Neural progenitor cell (in vitro differentiated cells): ENCODE measurements at regions not wholly inside any gene's neighbourhood (a gene's known extent, or its start where the extent isn't known, plus 50 kb on each side); places are given as distances from the start of the nearest gene placed in this dataset.
A peak's percentile ranks its signal among the peaks of the same experiment; 100 is the strongest.

Source experiments
- DNase-seq: peaks from one replicate; pipeline ENCODE4 v3.0.0-alpha.2; 2016; ENCODE audit warnings: low spot score
- H2AFZ ChIP-seq: fragments of 200-600 bp; sonication (generic); replicated peaks from 2 replicates; pipeline ENCODE4 v1.6.1; 2016; ENCODE audit warnings: antibody characterized with exemption
- H3F3A ChIP-seq: fragments of 200-600 bp; sonication (generic); 2 replicates; pipeline ENCODE4 v1.6.1; 2016; ENCODE audit warnings: antibody characterized with exemption, low read depth
- H3K27ac ChIP-seq: fragments of 200-600 bp; sonication (generic); 2 replicates; pipeline ENCODE4 v1.5.1; 2016; ENCODE audit warnings: mild to moderate bottlenecking
- H3K27me3 ChIP-seq: fragments of 200-600 bp; sonication (generic); 2 replicates; pipeline ENCODE4 v1.6.1; 2016; ENCODE audit warnings: mild to moderate bottlenecking, moderate library complexity
- H3K36me3 ChIP-seq: fragments of 200-600 bp; sonication (generic); 2 replicates; pipeline ENCODE4 v1.5.1; 2016
- H3K4me1 ChIP-seq: fragments of 200-600 bp; sonication (generic); 2 replicates; pipeline ENCODE4 v1.6.1; 2016; ENCODE audit warnings: mixed run types
- H3K4me2 ChIP-seq: fragments of 200-600 bp; sonication (generic); 2 replicates; pipeline ENCODE4 v1.6.1; 2016
- H3K4me3 ChIP-seq: fragments of 200-600 bp; sonication (generic); 2 replicates; pipeline ENCODE4 v1.5.1; 2016
- H3K79me2 ChIP-seq: fragments of 200-600 bp; sonication (generic); 2 replicates; pipeline ENCODE4 v1.6.1; 2016; ENCODE audit warnings: low read depth
- H3K9ac ChIP-seq: fragments of 200-600 bp; sonication (generic); 2 replicates; pipeline ENCODE4 v1.6.1; 2016
- H3K9me3 ChIP-seq: fragments of 200-600 bp; sonication (generic); 2 replicates; pipeline ENCODE4 v1.5.1; 2016; ENCODE audit warnings: low read depth
- H4K20me1 ChIP-seq: fragments of 200-600 bp; sonication (generic); 2 replicates; pipeline ENCODE4 v1.6.1; 2016; ENCODE audit warnings: low read depth
- H3K27ac Mint-ChIP-seq: 3 replicates; pipeline ENCODE4 v1.8.0; 2021; ENCODE audit warnings: mixed read lengths
- H3K27me3 Mint-ChIP-seq: 2 replicates; pipeline ENCODE4 v1.8.0; 2022; ENCODE audit warnings: low read depth, mild to moderate bottlenecking, inconsistent platforms, moderate library complexity, mixed read lengths; ENCODE audit not compliant: insufficient read depth
- H3K36me3 Mint-ChIP-seq: 3 replicates; pipeline ENCODE4 v1.8.0; 2021; ENCODE audit warnings: mixed read lengths
- H3K4me1 Mint-ChIP-seq: 3 replicates; pipeline ENCODE4 v1.8.0; 2021; ENCODE audit warnings: mixed read lengths
- H3K4me3 Mint-ChIP-seq: 3 replicates; pipeline ENCODE4 v1.8.0; 2021; ENCODE audit warnings: mild to moderate bottlenecking, moderate library complexity, mixed read lengths
- H3K9me3 Mint-ChIP-seq: 3 replicates; pipeline ENCODE4 v1.8.0; 2020; ENCODE audit warnings: mixed read lengths
- CTCF ChIP-seq: fragments of 200-600 bp; sonication (generic); IDR thresholded peaks from 2 replicates; pipeline ENCODE4 v1.5.1; 2017; ENCODE audit warnings: antibody characterized with exemption, mild to moderate bottlenecking
- EZH2 ChIP-seq: fragments of 200-600 bp; sonication (generic); IDR thresholded peaks from 2 replicates; pipeline ENCODE4 v1.6.1; 2017; ENCODE audit warnings: antibody characterized with exemption, mild to moderate bottlenecking, moderate library complexity
- EZH2phosphoT487 ChIP-seq: fragments of 200-600 bp; sonication (generic); IDR thresholded peaks from 2 replicates; pipeline ENCODE4 v1.6.1; 2017; ENCODE audit warnings: antibody characterized with exemption

GRCh38 chr3:120528163-120528562, 68.0 kb upstream of the NDUFB4 start:
- peak overlapping the region; percentile 18 for H2AFZ ChIP-seq

GRCh38 chr3:120526011-120526870, 69.9 kb upstream of the NDUFB4 start:
- Histone ChIP-seq H3F3A (no peaks in the 10 kb centered on the region), H3K79me2 (no peaks in the 10 kb centered on the region), H3K36me3 (no peaks in the 10 kb centered on the region), H4K20me1 (no peaks in the 10 kb centered on the region), H3K9me3 (no peaks in the 10 kb centered on the region), H3K4me1 (no peaks in the 10 kb centered on the region), H3K27ac (no peak overlapping the region), H3K4me3 (no peak overlapping the region), H2AFZ (no peak overlapping the region), H3K4me2 (no peak overlapping the region), H3K27me3 (no peaks in the 10 kb centered on the region), H3K9ac (no peak overlapping the region)
- no peaks in the 10 kb centered on the region for H3K9me3 Mint-ChIP-seq
- no peaks in the 10 kb centered on the region for H3K27me3 Mint-ChIP-seq
- no peak overlapping the region for H3K4me3 Mint-ChIP-seq
- H3K36me3 Mint-ChIP-seq, result no peaks in the 10 kb centered on the region
- H3K4me1 Mint-ChIP-seq, result no peaks in the 10 kb centered on the region
- no peak for DNase-seq
- no peak for TF ChIP-seq EZH2phosphoT487
- H3K27ac Mint-ChIP-seq, result peak overlapping the region; percentile 27

More at GRCh38 chr3:120528163-120528562, 68.0 kb upstream of the NDUFB4 start:
- Mint-ChIP-seq H3K4me3 (no peak overlapping the region), H3K27ac (no peak overlapping the region), H3K4me1 (no peaks in the 10 kb centered on the region), H3K27me3 (no peaks in the 10 kb centered on the region), H3K9me3 (peaks cover 2% of the 10 kb centered on the region), H3K36me3 (no peaks in the 10 kb centered on the region)
- no peak overlapping the region for H3K27ac ChIP-seq
- DNase-seq, result no peak
- H3K9me3 ChIP-seq, result peaks cover 6% of the 10 kb centered on the region
- no peaks in the 10 kb centered on the region for H3F3A ChIP-seq
- H3K27me3 ChIP-seq, result no peaks in the 10 kb centered on the region
- no peaks in the 10 kb centered on the region for H3K36me3 ChIP-seq
- H3K4me2 ChIP-seq, result no peak overlapping the region
- no peak overlapping the region for H3K9ac ChIP-seq
- no peaks in the 10 kb centered on the region for H4K20me1 ChIP-seq
- no peaks in the 10 kb centered on the region for H3K4me1 ChIP-seq
- TF ChIP-seq EZH2, result no peak
- no peak for TF ChIP-seq EZH2phosphoT487
- no peak for TF ChIP-seq CTCF
- no peaks in the 10 kb centered on the region for H3K79me2 ChIP-seq
- no peak overlapping the region for H3K4me3 ChIP-seq

- Histone ChIP-seq H2AFZ (no peak overlapping the region), H4K20me1 (no peaks in the 10 kb centered on the region), H3K4me2 (no peak overlapping the region), H3K36me3 (no peaks in the 10 kb centered on the region), H3K27me3 (no peaks in the 10 kb centered on the region), H3K9me3 (no peaks in the 10 kb centered on the region), H3K9ac (no peak overlapping the region), H3K27ac (no peak overlapping the region), H3F3A (no peaks in the 10 kb centered on the region), H3K4me3 (no peak overlapping the region), H3K4me1 (no peaks in the 10 kb centered on the region), H3K79me2 (no peaks in the 10 kb centered on the region)
- H3K27me3 Mint-ChIP-seq, result no peaks in the 10 kb centered on the region
- no peaks in the 10 kb centered on the region for H3K36me3 Mint-ChIP-seq
- no peak overlapping the region for H3K4me3 Mint-ChIP-seq
- no peak overlapping the region for H3K27ac Mint-ChIP-seq
- no peaks in the 10 kb centered on the region for H3K4me1 Mint-ChIP-seq
- no peaks in the 10 kb centered on the region for H3K9me3 Mint-ChIP-seq
- TF ChIP-seq EZH2phosphoT487, result no peak
- TF ChIP-seq CTCF, result no peak
- no peak for TF ChIP-seq EZH2
- no peak for DNase-seq
Measured at GRCh38 chr3:120524171-120524923, 71.8 kb upstream of the NDUFB4 start.
